IPS DF 6.9 (cell line): ENCODE measurements at regions not wholly inside any gene's neighbourhood (a gene's known extent, or its start where the extent isn't known, plus 50 kb on each side); places are given as distances from the start of the nearest gene placed in this dataset.

ENCODE experiments used
- DNase-seq: peaks from one replicate; pipeline ENCODE4 v3.0.0-alpha.2; 2013; ENCODE audit warnings: low read depth, low spot score
- H3K27ac ChIP-seq: one replicate; pipeline ENCODE4 v1.5.1; 2013; ENCODE audit warnings: low read length, control low read depth
- H3K27me3 ChIP-seq: 2 replicates; pipeline ENCODE4 v1.6.1; 2013; ENCODE audit warnings: mild to moderate bottlenecking, low read length; ENCODE audit not compliant: control insufficient read depth, insufficient read depth
- H3K36me3 ChIP-seq: 2 replicates; pipeline ENCODE4 v1.6.1; 2013; ENCODE audit warnings: low read length; ENCODE audit not compliant: control insufficient read depth, insufficient read depth
- H3K4me1 ChIP-seq: 2 replicates; pipeline ENCODE4 v1.6.1; 2013; ENCODE audit warnings: low read length; ENCODE audit not compliant: control insufficient read depth, insufficient read depth
- H3K4me3 ChIP-seq: 2 replicates; pipeline ENCODE4 v1.5.1; 2013; ENCODE audit warnings: mild to moderate bottlenecking, low read length
- H3K9me3 ChIP-seq: 2 replicates; pipeline ENCODE4 v1.6.1; 2013; ENCODE audit warnings: low read length, inconsistent platforms; ENCODE audit not compliant: control insufficient read depth, insufficient read depth
- WGBS: extraction: QIAGEN DNeasy Blood & Tissue Kit; methylation state at CpG from one replicate; pipeline ENCODE4 v1.1.7; 2013; ENCODE audit warnings: mixed read lengths, missing lambda C conversion rate; ENCODE audit not compliant: insufficient read length, insufficient coverage; 5-methylcytosine and 5-hydroxymethylcytosine counted together

- DNase-seq = no peak
- Histone ChIP-seq H3K4me3 (no peak overlapping the region), H3K9me3 (no peaks in the 10 kb centered on the region), H3K27me3 (no peaks in the 10 kb centered on the region), H3K4me1 (no peaks in the 10 kb centered on the region), H3K36me3 (no peaks in the 10 kb centered on the region), H3K27ac (no peak overlapping the region)
- no CpG with 5 or more reads among the region's 4 CpGs for WGBS
Observed at GRCh38 chr13:78102121-78102677, 183.6 kb upstream of the EDNRB start.

DNA sequence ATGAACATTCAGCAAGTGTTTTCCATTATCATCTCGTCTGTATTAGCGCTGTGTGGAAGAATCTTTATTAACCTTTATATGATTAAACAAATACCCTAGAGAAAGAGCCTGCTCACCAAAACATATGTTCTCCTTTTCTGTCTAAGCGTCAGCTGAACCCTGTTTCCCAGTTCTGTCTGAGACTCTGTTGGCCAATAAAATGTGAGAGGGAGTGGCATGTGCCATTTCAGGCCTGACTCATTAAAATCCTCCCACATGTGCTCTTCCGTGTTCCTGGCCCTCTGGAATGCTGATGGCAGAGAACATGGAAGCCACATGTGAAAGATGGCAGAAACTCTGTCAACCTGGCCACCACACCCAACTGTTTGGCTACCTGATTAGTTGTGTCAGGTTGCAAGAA, 181.9 kb upstream of the EDNRB start:
- Histone ChIP-seq H3K27me3 (no peaks in the 10 kb centered on the region), H3K9me3 (no peaks in the 10 kb centered on the region), H3K4me1 (no peaks in the 10 kb centered on the region), H3K27ac (no peak overlapping the region), H3K36me3 (no peaks in the 10 kb centered on the region), H3K4me3 (no peak overlapping the region)
- DNase-seq = no peak
- WGBS = no CpG with 5 or more reads among the region's 4 CpGs

DNA sequence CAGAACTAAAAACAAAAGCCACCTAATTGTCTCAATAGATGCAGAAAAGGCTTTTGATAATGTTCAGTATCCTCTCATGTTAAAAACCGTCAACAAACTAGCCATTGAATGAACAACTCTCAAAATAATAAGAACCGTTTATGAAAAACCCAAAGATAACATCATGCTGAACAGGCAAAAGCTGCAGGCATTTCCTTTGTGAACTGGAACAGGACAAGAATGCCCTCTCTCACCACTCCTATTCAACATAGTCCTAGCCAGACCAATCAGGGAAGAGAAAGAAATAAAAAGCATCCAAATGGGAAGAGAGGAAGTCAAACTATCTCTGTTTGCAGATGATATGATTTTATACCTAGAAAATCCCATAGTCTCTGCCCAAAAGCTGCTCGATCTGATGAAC, 179.6 kb upstream of the EDNRB start:
- DNase-seq = no peak
- Histone ChIP-seq H3K36me3 (no peaks in the 10 kb centered on the region), H3K4me3 (no peak overlapping the region), H3K9me3 (no peaks in the 10 kb centered on the region), H3K4me1 (no peaks in the 10 kb centered on the region), H3K27ac (no peak overlapping the region), H3K27me3 (no peaks in the 10 kb centered on the region)
- no CpG with 5 or more reads among the region's 3 CpGs for WGBS

DNA sequence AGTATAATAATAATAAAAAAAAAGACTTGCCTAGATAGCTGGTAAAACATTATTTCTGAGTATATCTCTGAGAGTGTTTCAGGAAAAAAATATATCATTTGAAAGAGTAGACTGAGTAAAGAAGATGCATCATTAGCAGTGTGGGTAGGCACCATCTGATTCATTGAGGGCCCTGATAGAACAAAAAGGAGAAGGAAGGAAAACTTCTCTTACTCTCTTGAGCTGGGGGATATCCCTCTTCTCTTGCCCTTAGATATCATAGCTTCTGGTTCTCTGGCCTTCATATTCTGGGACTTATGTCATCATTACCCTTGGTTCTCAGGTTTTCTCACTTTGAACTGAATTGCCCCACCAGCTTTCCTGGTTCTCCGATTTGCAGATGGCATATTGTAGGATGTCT, 177.6 kb upstream of the EDNRB start:
- WGBS = no CpG with 5 or more reads among the region's 1 CpG
- Histone ChIP-seq H3K4me3 (no peak overlapping the region), H3K36me3 (no peaks in the 10 kb centered on the region), H3K9me3 (no peaks in the 10 kb centered on the region), H3K27ac (no peak overlapping the region), H3K27me3 (no peaks in the 10 kb centered on the region), H3K4me1 (no peaks in the 10 kb centered on the region)
- DNase-seq = no peak

- Histone ChIP-seq H3K27me3 (no peaks in the 10 kb centered on the region), H3K36me3 (no peaks in the 10 kb centered on the region), H3K4me1 (no peaks in the 10 kb centered on the region), H3K9me3 (no peaks in the 10 kb centered on the region), H3K27ac (no peak overlapping the region), H3K4me3 (no peak overlapping the region)
- no peak for DNase-seq
- WGBS = no CpG with 5 or more reads among the region's 4 CpGs
Observed at GRCh38 chr13:78087966-78088678, 169.5 kb upstream of the EDNRB start.

DNA sequence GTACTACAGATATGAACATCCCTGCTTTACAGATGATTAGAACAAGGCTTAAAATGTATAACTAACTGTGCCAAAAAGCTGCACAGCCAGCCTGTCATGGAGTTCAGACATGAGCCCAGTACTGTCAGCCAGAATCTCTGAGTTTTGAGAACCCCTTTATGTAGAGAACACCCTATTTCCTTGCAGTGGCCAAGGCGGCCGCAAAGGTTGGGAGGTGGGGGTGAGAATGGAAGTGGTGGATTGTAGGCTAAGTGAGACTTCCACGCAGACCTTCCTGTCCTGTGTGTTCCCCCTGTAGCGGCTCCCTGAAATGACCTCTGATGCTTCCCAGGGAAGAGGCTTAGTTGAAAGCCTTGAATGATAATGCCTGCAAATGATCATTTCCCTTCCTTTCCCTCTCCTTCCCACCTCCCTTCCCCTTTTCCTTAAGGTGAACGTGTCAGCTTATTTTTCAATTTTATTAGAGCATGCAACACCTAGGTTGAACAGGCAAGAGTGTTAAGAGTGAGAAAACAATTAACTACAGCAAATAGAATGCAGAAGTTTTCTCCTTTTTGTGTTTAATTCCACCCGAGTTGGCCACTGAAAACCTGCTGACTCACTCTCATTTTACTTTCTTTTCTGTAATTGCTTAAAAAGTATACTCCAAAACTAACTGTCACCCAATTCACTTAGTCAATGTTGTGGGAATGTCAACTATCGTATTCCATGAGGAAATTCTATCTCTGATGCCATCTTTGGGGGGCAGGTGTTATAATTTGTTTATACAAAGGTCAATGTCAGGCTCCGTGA, 167.0 kb upstream of the EDNRB start:
- H3K27ac ChIP-seq = no peak overlapping the region

GRCh38 chr13:78084401-78084800, 165.8 kb upstream of the EDNRB start:
- no peaks in the 10 kb centered on the region for H3K27me3 ChIP-seq
- H3K27ac ChIP-seq = no peak overlapping the region
- no peaks in the 10 kb centered on the region for H3K36me3 ChIP-seq
- H3K4me3 ChIP-seq = no peak overlapping the region
- H3K4me1 ChIP-seq = no peaks in the 10 kb centered on the region
- no peak for DNase-seq
- no peaks in the 10 kb centered on the region for H3K9me3 ChIP-seq
- no CpG with 5 or more reads among the region's 1 CpG for WGBS

More for the DNA sequence above, 167.0 kb upstream of the EDNRB start:
- Histone ChIP-seq H3K9me3 (no peaks in the 10 kb centered on the region), H3K27me3 (no peaks in the 10 kb centered on the region), H3K4me3 (no peak overlapping the region), H3K4me1 (no peaks in the 10 kb centered on the region), H3K36me3 (no peaks in the 10 kb centered on the region)
- no CpG with 5 or more reads among the region's 8 CpGs for WGBS
- peak; percentile 2 for DNase-seq

- Histone ChIP-seq H3K27me3 (no peaks in the 10 kb centered on the region), H3K4me1 (no peaks in the 10 kb centered on the region), H3K36me3 (no peaks in the 10 kb centered on the region), H3K27ac (no peak overlapping the region), H3K4me3 (no peak overlapping the region), H3K9me3 (no peaks in the 10 kb centered on the region)
- no peak for DNase-seq
- no CpG with 5 or more reads among the region's 3 CpGs for WGBS
Observed at GRCh38 chr13:78078168-78078567, 159.5 kb upstream of the EDNRB start.

GRCh38 chr13:78067290-78067689, 148.7 kb upstream of the EDNRB start:
- WGBS = no CpG with 5 or more reads among the region's 1 CpG
- Histone ChIP-seq H3K27me3 (no peaks in the 10 kb centered on the region), H3K4me3 (no peak overlapping the region), H3K36me3 (no peaks in the 10 kb centered on the region), H3K9me3 (no peaks in the 10 kb centered on the region), H3K4me1 (no peaks in the 10 kb centered on the region), H3K27ac (no peak overlapping the region)
- DNase-seq = no peak

DNA sequence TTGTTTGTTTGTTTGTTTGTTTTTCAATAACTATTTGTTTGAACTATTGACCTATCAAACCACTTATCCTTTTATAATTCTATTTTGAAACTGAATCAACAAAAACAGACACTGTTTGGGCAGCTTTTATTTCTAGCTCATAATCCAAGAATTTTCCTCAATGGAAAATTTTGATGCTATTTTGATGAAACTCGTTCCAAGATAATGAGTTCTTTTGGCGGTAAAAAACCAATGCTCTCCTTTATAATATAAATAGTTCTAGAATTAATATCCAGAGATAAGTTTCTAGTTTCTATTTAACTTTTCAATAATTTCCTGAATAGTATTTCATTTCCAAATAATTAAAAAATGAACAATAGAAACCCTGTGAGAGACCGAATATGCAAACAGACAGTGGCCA, 146.5 kb upstream of the EDNRB start:
- no CpG with 5 or more reads among the region's 3 CpGs for WGBS
- no peak overlapping the region for H3K27ac ChIP-seq
- no peak for DNase-seq
- H3K9me3 ChIP-seq = no peaks in the 10 kb centered on the region
- H3K36me3 ChIP-seq = no peaks in the 10 kb centered on the region
- no peak overlapping the region for H3K4me3 ChIP-seq
- no peaks in the 10 kb centered on the region; the same call in 1 of the 2 replicates for H3K27me3 ChIP-seq
- no peaks in the 10 kb centered on the region for H3K4me1 ChIP-seq
